ENCODE measurements at regions not wholly inside any gene's neighbourhood (a gene's known extent, or its start where the extent isn't known, plus 50 kb on each side); places are given as distances from the start of the nearest gene placed in this dataset.

GRCh38 chr21:33968080-33968994, 52.7 kb upstream of the ATP5PO start (continued):
- no peak for TF ChIP-seq ZNF398 (tag by site-specific recombination; IDR thresholded peaks at IDR 0.05)
- TF ChIP-seq ZNF366 (tag by site-specific recombination; conservative IDR thresholded peaks at IDR 0.05): 0 out of 2 replicates have a peak, but pooled peaks have one; percentile 32
- no peak for TF ChIP-seq ZNF155 (tag by site-specific recombination; IDR thresholded peaks at IDR 0.05)
- no peak for TF ChIP-seq ATF2 (tag by site-specific recombination; IDR thresholded peaks at IDR 0.05; ENCODE audit: low read depth)
- TF ChIP-seq ZNF157 (tag by site-specific recombination; IDR thresholded peaks at IDR 0.05): no peak
- no peak for TF ChIP-seq ZBTB1 (tag by site-specific recombination; IDR thresholded peaks at IDR 0.05)
- no peak for TF ChIP-seq KLF7 (tag by site-specific recombination; IDR thresholded peaks at IDR 0.05; ENCODE audit: borderline replicate concordance)
- TF ChIP-seq, protein P1, sequence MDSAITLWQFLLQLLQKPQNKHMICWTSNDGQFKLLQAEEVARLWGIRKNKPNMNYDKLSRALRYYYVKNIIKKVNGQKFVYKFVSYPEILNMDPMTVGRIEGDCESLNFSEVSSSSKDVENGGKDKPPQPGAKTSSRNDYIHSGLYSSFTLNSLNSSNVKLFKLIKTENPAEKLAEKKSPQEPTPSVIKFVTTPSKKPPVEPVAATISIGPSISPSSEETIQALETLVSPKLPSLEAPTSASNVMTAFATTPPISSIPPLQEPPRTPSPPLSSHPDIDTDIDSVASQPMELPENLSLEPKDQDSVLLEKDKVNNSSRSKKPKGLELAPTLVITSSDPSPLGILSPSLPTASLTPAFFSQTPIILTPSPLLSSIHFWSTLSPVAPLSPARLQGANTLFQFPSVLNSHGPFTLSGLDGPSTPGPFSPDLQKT (IDR thresholded peaks at IDR 0.05; ENCODE audit: borderline replicate concordance, low read depth, low read length): no peak
- TF ChIP-seq, protein P2, sequence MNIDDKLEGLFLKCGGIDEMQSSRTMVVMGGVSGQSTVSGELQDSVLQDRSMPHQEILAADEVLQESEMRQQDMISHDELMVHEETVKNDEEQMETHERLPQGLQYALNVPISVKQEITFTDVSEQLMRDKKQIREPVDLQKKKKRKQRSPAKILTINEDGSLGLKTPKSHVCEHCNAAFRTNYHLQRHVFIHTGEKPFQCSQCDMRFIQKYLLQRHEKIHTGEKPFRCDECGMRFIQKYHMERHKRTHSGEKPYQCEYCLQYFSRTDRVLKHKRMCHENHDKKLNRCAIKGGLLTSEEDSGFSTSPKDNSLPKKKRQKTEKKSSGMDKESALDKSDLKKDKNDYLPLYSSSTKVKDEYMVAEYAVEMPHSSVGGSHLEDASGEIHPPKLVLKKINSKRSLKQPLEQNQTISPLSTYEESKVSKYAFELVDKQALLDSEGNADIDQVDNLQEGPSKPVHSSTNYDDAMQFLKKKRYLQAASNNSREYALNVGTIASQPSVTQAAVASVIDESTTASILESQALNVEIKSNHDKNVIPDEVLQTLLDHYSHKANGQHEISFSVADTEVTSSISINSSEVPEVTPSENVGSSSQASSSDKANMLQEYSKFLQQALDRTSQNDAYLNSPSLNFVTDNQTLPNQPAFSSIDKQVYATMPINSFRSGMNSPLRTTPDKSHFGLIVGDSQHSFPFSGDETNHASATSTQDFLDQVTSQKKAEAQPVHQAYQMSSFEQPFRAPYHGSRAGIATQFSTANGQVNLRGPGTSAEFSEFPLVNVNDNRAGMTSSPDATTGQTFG (tag by site-specific recombination; IDR thresholded peaks at IDR 0.05; ENCODE audit: borderline replicate concordance): no peak
- TF ChIP-seq ZNF174 (tag by site-specific recombination; IDR thresholded peaks at IDR 0.05): no peak
- TF ChIP-seq ZNF274 (IDR thresholded peaks at IDR 0.05; ENCODE audit: low read length): no peak
- no peak for TF ChIP-seq ZNF274 (tag by site-specific recombination; IDR thresholded peaks at IDR 0.05; ENCODE audit: borderline replicate concordance)
- TF ChIP-seq ZNF654 (tag by site-specific recombination; IDR thresholded peaks at IDR 0.05; ENCODE audit: low read depth): no peak
- no peak for TF ChIP-seq FEZF1 (tag by site-specific recombination; IDR thresholded peaks at IDR 0.05)
- TF ChIP-seq ZNF223 (tag by site-specific recombination; IDR thresholded peaks at IDR 0.05): no peak
- no peak for TF ChIP-seq ZNF701 (tag by site-specific recombination; IDR thresholded peaks at IDR 0.05)
- TF ChIP-seq, protein P3, sequence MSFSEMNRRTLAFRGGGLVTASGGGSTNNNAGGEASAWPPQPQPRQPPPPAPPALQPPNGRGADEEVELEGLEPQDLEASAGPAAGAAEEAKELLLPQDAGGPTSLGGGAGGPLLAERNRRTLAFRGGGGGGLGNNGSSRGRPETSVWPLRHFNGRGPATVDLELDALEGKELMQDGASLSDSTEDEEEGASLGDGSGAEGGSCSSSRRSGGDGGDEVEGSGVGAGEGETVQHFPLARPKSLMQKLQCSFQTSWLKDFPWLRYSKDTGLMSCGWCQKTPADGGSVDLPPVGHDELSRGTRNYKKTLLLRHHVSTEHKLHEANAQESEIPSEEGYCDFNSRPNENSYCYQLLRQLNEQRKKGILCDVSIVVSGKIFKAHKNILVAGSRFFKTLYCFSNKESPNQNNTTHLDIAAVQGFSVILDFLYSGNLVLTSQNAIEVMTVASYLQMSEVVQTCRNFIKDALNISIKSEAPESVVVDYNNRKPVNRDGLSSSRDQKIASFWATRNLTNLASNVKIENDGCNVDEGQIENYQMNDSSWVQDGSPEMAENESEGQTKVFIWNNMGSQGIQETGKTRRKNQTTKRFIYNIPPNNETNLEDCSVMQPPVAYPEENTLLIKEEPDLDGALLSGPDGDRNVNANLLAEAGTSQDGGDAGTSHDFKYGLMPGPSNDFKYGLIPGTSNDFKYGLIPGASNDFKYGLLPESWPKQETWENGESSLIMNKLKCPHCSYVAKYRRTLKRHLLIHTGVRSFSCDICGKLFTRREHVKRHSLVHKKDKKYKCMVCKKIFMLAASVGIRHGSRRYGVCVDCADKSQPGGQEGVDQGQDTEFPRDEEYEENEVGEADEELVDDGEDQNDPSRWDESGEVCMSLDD (tag by site-specific recombination; IDR thresholded peaks at IDR 0.05): no peak
- TF ChIP-seq ZFP41 (tag by site-specific recombination; IDR thresholded peaks at IDR 0.05; ENCODE audit: borderline replicate concordance): no peak
- TF ChIP-seq ZNF768 (tag by site-specific recombination; IDR thresholded peaks at IDR 0.05): no peak
- TF ChIP-seq ZBTB17 (tag by site-specific recombination; IDR thresholded peaks at IDR 0.05): peak; percentile 85
- TF ChIP-seq SETDB1 (IDR thresholded peaks at IDR 0.05; ENCODE audit: insufficient read length, low read length): no peak
- no peak for TF ChIP-seq BCL6B (tag by site-specific recombination; IDR thresholded peaks at IDR 0.05)
- no peak for TF ChIP-seq ZNF776 (tag by site-specific recombination; IDR thresholded peaks at IDR 0.05; ENCODE audit: borderline replicate concordance)
- TF ChIP-seq SP7 (tag by site-specific recombination; IDR thresholded peaks at IDR 0.05): peak; percentile 37; the same call in 1 of the 2 replicates
- TF ChIP-seq ZNF132 (tag by site-specific recombination; IDR thresholded peaks at IDR 0.05; ENCODE audit: borderline replicate concordance): no peak
- no peak for TF ChIP-seq ZNF660 (tag by site-specific recombination; IDR thresholded peaks at IDR 0.05)
- TF ChIP-seq, protein P4, sequence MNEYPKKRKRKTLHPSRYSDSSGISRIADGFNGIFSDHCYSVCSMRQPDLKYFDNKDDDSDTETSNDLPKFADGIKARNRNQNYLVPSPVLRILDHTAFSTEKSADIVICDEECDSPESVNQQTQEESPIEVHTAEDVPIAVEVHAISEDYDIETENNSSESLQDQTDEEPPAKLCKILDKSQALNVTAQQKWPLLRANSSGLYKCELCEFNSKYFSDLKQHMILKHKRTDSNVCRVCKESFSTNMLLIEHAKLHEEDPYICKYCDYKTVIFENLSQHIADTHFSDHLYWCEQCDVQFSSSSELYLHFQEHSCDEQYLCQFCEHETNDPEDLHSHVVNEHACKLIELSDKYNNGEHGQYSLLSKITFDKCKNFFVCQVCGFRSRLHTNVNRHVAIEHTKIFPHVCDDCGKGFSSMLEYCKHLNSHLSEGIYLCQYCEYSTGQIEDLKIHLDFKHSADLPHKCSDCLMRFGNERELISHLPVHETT (tag by site-specific recombination; IDR thresholded peaks at IDR 0.05): no peak
